Activated CD4-positive, CD25-positive, alpha-beta regulatory T cell (primary cell): ENCODE measurements at regions not wholly inside any gene's neighbourhood (a gene's known extent, or its start where the extent isn't known, plus 50 kb on each side); places are given as distances from the start of the nearest gene placed in this dataset.
"Not testable (repeated sequence)": the region's sequence is repeated elsewhere in the genome, so short reads cannot be mapped to it uniquely, and the experiment has no call there.

Experiments used
- DNase-seq, 4 experiments: peaks; one replicate each; lab custom pipeline; 2025; lab: John Stamatoyannopoulos, UW

DNA sequence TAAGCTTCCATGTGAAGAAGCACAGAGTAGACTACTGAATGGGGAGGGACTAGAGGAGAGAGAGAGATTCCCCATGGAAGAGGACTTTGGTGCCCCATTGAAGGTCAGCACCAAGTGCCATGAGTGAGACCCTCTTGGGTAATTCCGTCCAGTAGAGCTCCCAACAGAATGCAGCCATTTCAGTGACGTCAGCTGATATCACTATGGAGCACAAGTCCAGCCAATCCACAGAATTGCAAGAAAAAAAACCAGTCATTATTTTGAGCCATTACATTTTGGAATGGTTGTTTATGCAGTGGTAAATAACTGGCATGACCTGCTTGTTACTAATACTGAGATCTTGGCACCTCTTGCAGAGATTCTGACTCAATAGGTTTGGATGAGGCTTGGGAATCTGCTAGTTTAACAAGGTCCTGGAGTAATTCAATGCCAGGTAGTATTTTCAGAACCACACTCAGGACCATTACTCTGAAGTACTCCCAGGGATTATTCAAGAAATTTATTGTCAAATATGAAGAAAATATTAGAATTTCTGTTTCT lies 52.6 kb upstream of the SP8 start:
- no peak for DNase-seq

DNA sequence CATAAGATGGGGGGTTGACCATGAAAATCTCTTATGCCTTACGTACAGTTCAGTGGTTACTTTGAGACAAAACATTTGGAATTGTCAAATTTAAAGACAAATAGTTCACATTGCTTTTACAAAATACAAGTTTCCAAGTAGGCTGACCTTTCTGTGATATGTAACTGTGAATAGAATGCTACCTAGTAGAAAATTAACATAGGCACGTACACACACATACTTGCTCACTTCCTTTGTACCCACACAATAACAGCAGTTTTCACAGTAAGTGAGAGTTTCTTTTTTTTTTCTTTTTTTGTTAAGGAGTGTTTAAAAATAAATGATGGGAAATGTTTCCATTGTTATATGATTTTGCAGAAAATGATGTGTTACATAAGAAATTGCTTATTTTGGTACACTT lies 53.3 kb upstream of the SP8 start:
- DNase-seq = no peak

DNA sequence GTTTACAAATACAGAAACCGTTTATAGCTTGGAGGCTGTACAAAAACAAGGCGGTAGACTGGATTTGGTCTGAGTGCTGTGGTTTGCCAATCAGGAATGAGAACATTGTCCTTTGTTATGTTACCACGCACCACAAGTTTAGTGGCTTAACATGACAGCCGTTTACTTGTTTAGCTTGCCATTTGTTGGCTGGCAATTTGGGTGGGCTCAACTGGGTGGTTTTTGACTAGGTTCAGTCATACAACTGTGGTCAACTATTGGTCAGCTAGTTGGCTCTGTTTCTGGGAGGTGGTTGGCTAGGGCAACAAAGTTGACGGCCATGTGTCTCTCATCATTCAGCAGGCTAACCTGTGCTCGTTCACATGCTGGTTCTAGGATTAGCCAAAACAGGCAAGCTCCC lies 60.1 kb upstream of the SP8 start:
- DNase-seq = no peak

DNA sequence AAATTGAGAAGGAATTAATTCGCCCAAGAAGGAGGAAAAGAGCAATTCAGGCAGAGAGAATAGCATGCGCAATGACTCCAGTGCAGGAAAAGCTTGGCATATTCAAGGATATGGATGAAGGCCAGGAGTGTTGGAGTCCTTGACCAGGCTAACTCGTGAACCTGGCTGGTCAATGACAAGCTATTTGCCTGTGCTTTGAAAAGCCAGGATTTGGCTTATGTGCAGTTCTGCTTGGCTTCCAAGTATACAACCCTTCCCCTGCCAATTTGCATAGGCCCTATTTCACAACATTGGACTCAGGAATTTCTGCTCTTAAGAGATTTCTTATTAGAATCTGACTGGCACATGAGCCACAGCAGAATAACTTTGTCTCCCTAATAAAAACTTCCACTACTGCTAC lies 72.3 kb upstream of the SP8 start:
- DNase-seq = no peak

DNA sequence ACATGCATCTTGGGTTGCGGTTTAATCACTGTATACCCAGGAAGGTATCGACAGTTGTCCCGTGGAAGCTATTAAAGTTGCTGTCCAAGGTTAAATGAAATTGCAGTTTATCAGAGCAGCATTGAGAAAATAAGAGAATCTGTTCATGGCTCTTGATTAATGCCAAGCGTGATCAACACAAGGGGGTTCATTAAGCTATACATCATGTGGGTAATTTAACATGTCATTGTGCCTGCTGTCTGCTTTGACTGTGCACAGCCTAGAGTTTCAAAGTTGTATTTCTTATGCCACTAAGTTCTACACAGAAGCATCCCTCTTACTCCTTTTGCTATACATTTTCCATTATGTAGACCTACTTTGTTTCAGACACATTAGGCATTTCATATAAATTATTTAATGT lies 74.8 kb upstream of the SP8 start:
- no peak for DNase-seq

DNA sequence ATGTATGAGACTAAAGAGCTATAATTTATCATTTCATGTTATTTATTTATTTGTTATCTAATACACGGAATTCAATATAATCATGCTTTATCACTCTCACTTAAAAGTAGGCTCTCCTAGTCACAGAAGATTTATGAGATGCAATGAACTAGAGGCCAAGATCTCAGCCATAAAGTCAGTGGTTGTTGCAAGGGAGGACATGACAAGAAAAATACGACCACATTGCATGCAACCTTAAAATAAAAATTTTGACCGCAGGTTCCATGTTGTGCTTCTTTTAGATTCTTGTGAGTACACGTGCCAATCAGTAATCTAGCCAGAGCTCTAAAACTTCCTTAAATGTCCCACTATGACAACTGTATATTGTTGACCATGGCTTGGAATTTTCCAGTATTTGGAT lies 75.9 kb upstream of the SP8 start:
- no peak for DNase-seq

DNA sequence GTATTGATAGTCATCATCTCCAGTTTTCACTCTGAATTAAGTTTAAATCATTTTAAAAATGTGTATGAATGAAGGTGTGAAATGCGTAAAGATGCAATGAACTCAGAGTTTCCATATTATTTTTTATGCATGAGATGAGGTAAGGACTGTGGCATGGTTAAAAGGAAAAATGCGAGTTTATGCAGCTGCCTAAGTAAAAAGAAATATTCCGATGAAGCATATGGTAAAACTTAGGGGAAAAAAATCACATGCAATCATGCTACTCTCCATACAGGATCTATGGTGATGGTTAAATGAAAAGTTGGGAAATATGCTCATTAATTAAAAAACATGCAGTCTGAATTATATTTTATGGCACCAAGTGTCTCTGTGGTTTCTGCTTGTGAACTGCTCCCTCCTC lies 77.5 kb upstream of the SP8 start:
- DNase-seq = no peak

DNA sequence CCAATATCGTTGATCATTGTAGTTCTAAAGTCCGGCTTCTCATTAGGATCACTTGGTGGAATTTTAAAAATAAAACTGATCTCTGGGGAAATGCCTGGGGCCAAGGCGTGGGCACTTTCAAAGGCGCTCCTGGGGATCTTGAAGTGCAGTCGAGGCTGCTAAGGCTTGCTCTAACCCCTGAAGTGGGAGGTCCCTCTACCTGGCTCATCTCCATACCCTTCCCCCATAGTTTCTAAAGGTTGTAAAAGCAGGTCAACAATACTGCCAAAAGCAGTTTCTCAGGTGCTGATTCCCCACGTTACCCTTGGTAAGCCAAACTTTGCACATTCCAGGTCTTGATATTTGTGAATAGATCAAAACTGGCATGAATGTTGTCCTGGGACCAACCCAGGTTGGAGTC lies 79.0 kb upstream of the SP8 start:
- DNase-seq = no peak

DNA sequence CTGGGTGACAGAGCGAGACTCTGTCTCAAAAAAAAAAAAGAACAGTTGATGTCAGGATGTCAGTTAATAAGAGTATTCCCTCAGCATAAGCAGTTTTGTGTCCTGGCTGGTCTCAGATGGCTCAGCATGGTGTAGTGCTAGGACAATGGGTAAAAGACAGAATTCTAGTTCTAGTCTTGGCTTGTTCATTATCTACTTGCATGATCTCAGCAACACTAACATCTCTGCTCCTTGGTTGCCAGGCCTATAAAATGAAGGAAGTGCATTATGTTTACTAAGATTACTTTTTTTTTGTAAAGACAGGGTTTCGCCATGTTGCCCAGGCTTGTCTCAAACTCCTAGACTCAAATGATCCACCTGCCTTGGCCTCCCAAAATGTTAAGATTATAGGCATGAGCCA lies 84.3 kb upstream of the SP8 start:
- DNase-seq = no peak

DNA sequence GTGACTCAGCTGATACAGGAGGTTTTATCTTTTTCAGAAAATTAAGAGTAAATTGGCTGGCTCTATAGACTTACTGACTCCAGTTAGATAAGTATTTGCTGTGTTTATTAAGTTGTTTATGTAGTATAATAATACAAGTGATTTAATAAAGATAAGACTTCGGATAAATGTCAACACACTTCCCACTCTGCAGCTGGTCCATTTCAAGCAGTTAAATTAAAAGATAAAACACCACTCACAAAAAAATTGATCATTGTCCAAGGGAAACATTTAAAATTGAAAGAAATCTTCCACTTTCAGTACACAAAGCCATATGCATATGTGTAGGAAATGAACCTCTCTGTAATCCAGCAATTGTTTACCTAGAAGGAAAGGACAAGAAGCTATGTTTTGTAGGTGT lies 106.1 kb upstream of the SP8 start:
- no peak for DNase-seq

DNA sequence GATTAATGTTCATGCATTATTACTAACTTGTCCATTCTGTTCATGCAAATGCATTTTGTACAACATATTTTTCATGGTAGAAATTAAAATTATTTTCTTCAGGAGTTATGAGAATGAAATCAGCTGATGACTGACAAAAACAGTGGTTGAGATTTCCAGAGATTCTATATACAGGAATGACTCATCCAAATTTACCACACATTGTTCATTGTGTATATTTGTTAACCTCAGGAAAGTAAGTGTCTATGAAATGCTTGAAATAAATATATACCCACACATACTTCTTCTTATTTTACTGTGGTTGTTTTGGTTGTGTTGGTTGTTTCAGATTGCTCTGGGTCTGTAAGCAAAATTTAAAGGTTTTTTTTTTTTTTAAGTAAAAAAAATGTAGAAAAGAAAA lies 108.1 kb upstream of the SP8 start:
- no peak for DNase-seq

DNA sequence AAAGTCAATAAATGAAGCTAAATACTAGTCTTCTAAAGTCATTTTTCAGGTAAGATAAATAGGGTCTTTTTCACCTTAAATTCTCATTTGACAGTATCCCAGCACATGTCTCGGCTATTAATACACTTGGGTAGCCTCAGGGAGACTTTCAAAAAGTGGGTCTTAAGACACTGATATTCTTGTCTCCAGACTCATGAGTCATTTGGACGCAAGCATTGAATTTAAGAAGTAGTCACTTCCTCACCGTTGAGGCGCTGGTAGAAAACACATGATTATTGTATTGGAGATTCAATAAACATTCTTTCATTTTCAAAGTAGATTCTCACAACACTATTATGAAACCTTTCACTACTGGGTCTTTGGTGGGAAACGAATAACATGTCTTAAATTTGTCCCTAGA lies 108.9 kb upstream of the SP8 start:
- DNase-seq = no peak

DNA sequence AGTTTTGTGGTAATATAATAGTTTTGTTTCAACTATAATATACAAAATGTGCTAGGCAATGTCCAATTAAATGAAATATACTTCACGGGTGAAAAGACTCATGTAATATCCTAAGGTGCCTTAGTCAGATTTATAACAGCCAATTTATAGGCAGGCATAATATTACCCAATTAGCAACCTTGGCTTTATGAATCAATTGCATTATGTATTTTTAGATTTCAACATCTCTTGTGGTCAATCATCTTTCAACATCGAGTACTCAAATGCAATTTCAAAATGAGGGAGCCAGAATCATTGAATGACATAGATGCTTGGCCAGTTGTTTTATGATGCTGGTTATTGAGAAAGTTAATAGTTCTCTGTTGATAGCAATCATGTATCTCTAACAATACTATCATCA lies 110.3 kb upstream of the SP8 start:
- DNase-seq = no peak

DNA sequence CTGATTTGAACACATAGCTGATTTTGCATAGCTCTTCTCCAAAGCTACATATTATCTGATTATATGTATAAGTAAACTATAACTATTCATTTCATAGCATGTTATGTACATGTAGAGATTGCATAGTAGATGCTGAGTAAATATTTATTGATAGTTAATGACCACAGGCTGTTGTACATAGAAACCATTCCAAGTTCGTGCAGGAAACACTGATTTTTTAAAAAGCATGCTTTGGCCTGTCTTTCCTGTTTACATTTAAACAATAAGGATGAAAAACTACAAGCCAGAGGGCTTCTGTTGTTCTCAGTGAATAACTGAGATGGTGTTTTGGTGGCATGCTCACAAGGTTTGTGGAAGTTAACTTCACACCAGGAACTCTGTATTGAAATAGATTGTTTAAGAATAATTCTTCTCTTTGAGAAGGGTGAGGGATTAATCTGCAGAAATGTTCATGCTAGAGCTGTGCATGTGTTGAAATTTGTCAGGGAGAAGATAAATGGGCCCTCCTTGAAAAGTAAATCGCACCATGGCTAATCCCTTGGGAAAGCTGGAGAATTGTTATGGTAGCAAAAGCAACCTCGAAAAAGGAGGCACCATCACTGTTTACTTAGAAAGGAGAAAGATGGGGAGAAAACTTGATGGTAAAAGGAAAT lies 120.2 kb upstream of the SP8 start:
- DNase-seq = no peak

DNA sequence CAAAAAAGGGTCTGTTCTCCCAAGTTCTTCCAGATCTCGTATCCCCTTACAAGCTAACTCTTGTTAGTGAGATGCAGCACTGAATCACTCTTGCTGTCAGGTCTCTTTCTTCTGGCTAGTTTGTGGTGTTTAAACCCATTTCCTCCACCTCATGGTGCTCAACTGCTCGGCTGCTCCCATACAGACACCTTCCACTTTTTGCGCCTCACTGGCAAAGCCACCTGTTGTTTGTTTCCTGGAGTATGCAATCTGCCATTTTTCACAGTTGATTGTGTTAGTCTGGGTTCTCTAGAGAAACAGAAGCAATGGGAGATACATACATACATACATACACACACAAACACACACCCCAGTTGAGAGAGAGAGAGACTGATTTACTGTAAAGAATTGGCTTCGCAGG lies 124.4 kb upstream of the SP8 start:
- DNase-seq = no peak

DNA sequence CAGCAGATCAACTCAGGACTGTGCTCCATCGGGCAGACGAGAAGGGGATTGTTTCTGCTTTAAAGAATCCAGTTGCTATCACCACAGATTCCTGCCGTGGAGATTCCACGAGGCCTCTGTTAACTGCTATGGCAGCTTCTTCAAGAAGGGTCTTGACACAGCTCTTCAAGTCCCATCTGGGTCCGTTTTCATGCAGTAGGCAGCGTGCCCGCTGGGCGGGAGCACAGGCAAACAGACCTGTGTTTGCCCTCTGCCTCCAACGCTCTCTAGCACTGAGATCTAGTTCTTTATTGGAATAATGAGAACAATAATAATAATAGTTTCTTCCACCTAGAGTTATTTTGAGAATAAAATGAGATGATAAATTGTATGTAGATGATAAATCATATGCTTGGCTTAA lies 127.2 kb upstream of the SP8 start:
- no peak for DNase-seq

DNA sequence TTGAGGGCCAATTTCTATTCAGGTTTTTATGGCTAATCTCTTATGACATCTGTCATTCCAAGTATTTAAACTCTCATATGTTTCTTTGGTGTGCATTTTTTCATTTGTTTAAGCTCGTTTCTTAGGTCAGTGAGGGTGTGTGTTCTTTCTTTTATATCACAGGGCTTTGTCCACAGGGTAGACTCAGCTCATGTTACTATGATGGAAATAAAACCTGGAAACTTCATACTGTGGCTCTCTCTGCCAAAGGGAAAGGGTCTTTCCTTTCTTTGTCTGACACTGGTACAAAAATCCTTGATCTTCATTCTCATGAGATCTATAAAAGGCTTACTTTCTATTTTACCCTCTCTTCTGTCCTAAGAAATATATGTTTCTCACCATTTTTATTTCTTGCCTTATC lies 129.6 kb upstream of the SP8 start:
- DNase-seq = no peak

DNA sequence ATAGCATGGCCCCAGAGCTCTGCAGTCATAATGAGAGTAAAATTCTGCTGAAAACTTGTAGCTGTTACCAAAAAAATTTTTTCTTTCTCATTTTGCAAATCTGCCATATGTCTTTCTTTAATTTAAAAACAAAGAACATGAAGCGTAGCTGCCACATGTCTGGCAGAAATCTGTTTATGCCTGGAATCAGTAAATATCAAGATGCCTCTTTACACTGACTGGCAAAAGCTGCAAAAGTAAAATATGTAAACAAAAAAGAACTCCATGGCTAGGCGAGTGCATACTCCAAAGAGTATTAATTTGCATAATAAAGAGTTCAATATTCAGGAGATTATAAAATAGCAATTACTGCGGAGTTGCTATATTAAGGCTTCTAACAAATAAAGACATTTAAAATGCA lies 130.9 kb upstream of the SP8 start:
- DNase-seq = no peak

DNA sequence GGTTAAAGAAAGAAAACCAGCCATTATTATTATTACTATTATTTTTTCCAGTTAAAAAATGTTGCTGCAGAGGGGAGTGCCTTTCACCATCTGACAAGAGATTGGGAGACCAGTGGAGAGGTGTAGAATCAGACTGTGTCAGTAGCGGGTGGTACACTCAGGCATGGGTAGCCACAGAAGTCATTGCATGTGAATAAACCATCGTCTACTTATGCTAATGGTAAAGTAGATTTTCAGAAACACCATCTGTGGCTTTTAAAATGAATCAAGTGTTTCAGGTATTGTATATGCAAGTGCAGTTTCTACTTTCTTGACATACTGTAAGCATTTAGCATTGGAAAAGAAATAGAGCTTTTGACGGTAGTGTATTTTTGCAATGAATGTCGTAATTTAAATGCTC lies 131.5 kb upstream of the SP8 start:
- DNase-seq = no peak

DNA sequence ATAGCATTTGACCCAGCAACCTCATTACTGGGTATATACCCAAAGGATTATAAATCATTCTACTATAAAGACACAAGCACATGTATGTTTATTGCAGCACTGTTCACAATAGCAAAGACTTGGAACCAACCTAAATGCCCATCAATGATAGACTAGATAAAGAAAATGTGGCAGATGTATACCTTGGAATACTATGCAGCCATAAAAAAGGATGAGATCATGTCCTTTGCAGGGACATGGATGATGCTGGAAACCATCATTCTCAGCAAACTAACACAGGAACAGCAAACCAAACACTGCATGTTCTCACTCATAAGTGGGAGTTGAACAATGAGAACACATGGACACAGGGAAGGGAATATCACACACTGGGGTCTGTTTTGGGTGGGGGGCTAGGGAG lies 140.5 kb upstream of the SP8 start:
- not testable (repeated sequence) for DNase-seq

DNA sequence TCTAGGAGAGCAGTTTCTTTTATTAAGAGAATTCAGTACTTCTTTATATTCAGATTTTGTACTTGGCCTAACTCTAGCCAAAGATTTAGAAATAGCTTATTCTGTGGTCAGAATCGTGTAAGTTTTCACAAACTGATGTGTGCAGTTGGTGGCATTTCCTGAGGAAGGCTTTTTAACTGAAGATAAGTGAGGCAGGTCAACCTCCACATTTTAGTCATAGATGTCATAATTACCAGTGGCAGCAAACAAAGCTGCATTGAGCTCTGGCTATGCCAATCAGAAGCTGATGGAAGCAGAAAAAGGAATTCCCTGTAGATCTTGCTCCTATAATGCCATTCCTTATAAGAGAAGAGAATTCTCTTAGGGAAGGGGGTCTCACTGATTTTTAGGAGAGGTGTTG lies 141.3 kb upstream of the SP8 start:
- DNase-seq = no peak

DNA sequence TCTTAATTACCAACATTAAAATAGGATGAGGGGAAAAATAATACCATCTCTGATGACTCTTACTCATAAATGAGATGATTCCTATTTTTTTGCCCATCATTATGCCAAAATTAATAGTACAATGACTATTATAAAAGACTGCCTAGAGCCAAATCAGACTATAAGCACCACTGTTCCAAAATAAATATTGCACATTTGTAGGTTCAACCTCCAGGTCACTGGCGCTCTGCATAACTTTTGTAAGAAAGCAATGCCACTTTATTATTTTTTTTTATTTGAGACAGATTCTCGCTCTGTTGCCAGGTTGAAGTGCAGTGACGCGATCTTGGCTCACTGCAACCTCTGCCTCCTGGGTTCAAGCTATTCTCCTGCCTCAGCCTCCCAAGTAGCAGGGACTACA lies 142.5 kb upstream of the SP8 start:
- DNase-seq = no peak

DNA sequence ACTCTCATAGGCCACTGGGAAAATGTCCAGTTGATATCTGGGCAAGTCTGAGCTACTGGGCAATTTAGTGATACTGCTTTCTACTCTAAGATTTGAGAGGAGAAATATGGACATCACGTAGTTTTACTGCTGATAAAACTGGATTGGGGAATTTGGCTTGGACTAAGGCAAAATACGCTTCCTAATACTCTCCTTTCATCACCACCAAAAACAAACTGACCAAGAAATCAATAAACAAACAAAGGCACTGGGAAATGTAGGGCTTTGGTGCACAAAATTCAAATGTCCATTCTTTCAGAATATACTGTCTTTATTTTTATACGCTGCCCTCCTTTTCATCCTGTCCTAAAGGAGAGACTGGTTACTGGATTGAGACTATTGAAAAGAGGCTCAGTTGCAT lies 145.1 kb upstream of the SP8 start:
- no peak for DNase-seq

DNA sequence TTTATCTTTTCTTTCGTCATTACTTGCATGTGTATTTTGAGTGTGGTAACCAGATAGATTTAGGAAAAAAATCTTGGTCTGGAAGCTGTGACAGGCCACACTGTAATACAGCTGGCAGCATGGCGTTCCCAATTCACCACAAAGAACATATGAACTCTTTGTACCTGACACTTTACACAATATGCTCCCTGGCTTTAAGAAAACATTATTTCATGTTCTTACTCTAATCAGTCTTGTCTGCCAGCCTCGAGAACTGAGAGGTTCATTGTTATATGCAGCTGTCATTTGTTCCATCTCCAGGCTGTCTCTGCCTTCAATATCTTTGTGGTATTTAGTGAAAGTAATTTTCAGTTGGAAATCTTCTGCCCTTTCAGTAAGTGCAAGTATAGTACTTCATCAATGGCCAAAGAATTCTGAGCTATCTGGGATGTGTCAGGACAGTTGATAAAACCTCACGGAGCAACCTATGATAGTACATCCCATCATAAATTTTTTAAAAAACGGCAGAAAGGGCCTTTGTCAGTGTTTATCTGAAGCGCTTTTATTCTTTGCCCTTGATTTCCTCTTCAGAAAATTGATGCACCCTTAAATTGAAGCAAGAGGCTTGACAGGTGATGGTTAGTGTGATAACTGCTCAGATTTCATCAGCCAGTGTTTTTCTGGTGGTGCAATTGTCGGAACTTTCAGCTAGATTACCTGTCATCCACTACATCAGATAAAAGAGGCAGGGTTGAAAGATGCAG lies 146.3 kb upstream of the SP8 start:
- DNase-seq = no peak
